Endodermal cell (in vitro differentiated cells): ENCODE measurements at regions not wholly inside any gene's neighbourhood (a gene's known extent, or its start where the extent isn't known, plus 50 kb on each side); places are given as distances from the start of the nearest gene placed in this dataset.
A peak's percentile ranks its signal among the peaks of the same experiment; 100 is the strongest.

Experiments used
- DNase-seq: peaks from one replicate; pipeline ENCODE4 v3.0.0-alpha.2; 2017
- H3K27ac ChIP-seq: 2 replicates; pipeline ENCODE4 v1.5.1; 2013; ENCODE audit warnings: mild to moderate bottlenecking, low read depth, low read length, moderate library complexity
- H3K27me3 ChIP-seq: 2 replicates; pipeline ENCODE4 v1.6.1; 2013; ENCODE audit warnings: mild to moderate bottlenecking, low read length, moderate library complexity; ENCODE audit not compliant: insufficient read depth, control insufficient read depth, poor library complexity, severe bottlenecking
- H3K36me3 ChIP-seq: 2 replicates; pipeline ENCODE4 v1.7.0; 2013; ENCODE audit warnings: mild to moderate bottlenecking, low read length, moderate library complexity; ENCODE audit not compliant: control insufficient read depth, insufficient read depth
- H3K4me1 ChIP-seq: one replicate; pipeline ENCODE4 v1.7.0; 2013; ENCODE audit warnings: low read length; ENCODE audit not compliant: control insufficient read depth, insufficient read depth
- H3K4me3 ChIP-seq: 2 replicates; pipeline ENCODE4 v1.5.1; 2013; ENCODE audit warnings: mild to moderate bottlenecking, low read length, moderate library complexity
- H3K9ac ChIP-seq: 2 replicates; pipeline ENCODE4 v1.6.1; 2013; ENCODE audit warnings: mild to moderate bottlenecking, low read length, moderate library complexity; ENCODE audit not compliant: poor library complexity, severe bottlenecking; ENCODE audit errors: extremely low read depth
- H3K9me3 ChIP-seq: 2 replicates; pipeline ENCODE4 v1.6.1; 2013; ENCODE audit warnings: mild to moderate bottlenecking, low read length, moderate library complexity; ENCODE audit not compliant: control insufficient read depth
- H3K27ac Mint-ChIP-seq: 2 replicates; pipeline ENCODE4 v1.8.0; 2020; ENCODE audit warnings: mixed read lengths
- H3K27me3 Mint-ChIP-seq: 2 replicates; pipeline ENCODE4 v1.8.0; 2021; ENCODE audit warnings: mild to moderate bottlenecking, mixed read lengths; ENCODE audit not compliant: insufficient read depth
- H3K36me3 Mint-ChIP-seq: 2 replicates; pipeline ENCODE4 v1.8.0; 2020; ENCODE audit warnings: low read depth, mixed read lengths
- H3K4me1 Mint-ChIP-seq: 2 replicates; pipeline ENCODE4 v1.8.0; 2020; ENCODE audit warnings: mixed read lengths
- H3K4me3 Mint-ChIP-seq: 2 replicates; pipeline ENCODE4 v1.8.0; 2020; ENCODE audit warnings: mild to moderate bottlenecking, moderate library complexity, mixed read lengths
- H3K9me3 Mint-ChIP-seq: 2 replicates; pipeline ENCODE4 v1.8.0; 2020; ENCODE audit warnings: mild to moderate bottlenecking, mixed read lengths
- WGBS, 2 experiments: methylation state at CpG; one replicate each; pipeline versions ENCODE4 v1.1.5 to v1.1.7; 2013; ENCODE audit warnings: missing lambda C conversion rate in 2 of 2, mixed read lengths in 1 of 2; ENCODE audit not compliant: insufficient coverage in 1 of 2, insufficient read length in 1 of 2; 5-methylcytosine and 5-hydroxymethylcytosine counted together
- TF ChIP-seq, protein P1 (sequence below): fragments of 200-600 bp; sonication (generic); conservative IDR thresholded peaks from 2 replicates; pipeline ENCODE4 v1.5.0; 2021; ENCODE audit warnings: antibody characterized with exemption, mild to moderate bottlenecking

DNA sequence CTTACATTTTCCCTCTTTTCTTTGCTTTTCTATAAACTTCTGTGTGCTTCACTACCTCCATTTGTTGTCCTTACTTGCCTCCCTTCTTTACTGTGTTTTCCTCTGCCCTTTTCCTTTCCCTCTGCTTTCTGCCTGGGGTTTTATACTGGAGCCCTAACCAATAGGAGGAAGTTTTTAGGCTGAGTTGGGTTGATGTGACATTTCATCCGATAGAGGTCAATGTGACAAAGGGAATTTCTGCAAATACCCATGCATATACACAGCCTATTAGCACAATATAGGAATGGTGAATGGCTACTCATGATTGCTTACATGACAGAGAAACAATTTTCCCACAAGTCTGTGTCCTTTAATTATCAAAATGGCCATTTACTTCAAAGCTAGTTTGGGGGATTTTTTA is 153.0 kb upstream of the ARPP21 start:
- Mint-ChIP-seq H3K9me3 (peaks cover 16% of the 10 kb centered on the region), H3K4me3 (no peak overlapping the region), H3K27me3 (no peaks in the 10 kb centered on the region), H3K4me1 (peaks cover 14% of the 10 kb centered on the region), H3K36me3 (no peaks in the 10 kb centered on the region), H3K27ac (no peak overlapping the region)
- no peak for DNase-seq
- TF ChIP-seq, protein P1, sequence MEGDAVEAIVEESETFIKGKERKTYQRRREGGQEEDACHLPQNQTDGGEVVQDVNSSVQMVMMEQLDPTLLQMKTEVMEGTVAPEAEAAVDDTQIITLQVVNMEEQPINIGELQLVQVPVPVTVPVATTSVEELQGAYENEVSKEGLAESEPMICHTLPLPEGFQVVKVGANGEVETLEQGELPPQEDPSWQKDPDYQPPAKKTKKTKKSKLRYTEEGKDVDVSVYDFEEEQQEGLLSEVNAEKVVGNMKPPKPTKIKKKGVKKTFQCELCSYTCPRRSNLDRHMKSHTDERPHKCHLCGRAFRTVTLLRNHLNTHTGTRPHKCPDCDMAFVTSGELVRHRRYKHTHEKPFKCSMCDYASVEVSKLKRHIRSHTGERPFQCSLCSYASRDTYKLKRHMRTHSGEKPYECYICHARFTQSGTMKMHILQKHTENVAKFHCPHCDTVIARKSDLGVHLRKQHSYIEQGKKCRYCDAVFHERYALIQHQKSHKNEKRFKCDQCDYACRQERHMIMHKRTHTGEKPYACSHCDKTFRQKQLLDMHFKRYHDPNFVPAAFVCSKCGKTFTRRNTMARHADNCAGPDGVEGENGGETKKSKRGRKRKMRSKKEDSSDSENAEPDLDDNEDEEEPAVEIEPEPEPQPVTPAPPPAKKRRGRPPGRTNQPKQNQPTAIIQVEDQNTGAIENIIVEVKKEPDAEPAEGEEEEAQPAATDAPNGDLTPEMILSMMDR, result peak; percentile 11
- no CpG with 5 or more reads among the region's 1 CpG for WGBS, 2 experiments
- Histone ChIP-seq H3K4me1 (peaks cover 2% of the 10 kb centered on the region), H3K9ac (no peak overlapping the region), H3K36me3 (no peaks in the 10 kb centered on the region), H3K9me3 (no peaks in the 10 kb centered on the region), H3K27me3 (no peaks in the 10 kb centered on the region), H3K27ac (no peak overlapping the region), H3K4me3 (no peak overlapping the region)

GRCh38 chr3:35487376-35487775 is 151.9 kb upstream of the ARPP21 start:
- no peak overlapping the region for H3K4me3 ChIP-seq
- no peaks in the 10 kb centered on the region for H3K36me3 ChIP-seq
- DNase-seq, result no peak
- H3K4me3 Mint-ChIP-seq, result no peak overlapping the region
- peaks cover 11% of the 10 kb centered on the region for H3K4me1 Mint-ChIP-seq
- no peaks in the 10 kb centered on the region for H3K27me3 Mint-ChIP-seq
- H3K36me3 Mint-ChIP-seq, result no peaks in the 10 kb centered on the region
- no peak overlapping the region for H3K9ac ChIP-seq
- H3K4me1 ChIP-seq, result peaks cover 2% of the 10 kb centered on the region
- H3K27ac ChIP-seq, result no peak overlapping the region
- 95 to 100% methylated on average over 1 to 2 of the region's 2 CpGs for WGBS, 2 experiments
- H3K9me3 ChIP-seq, result no peaks in the 10 kb centered on the region
- H3K27ac Mint-ChIP-seq, result no peak overlapping the region
- TF ChIP-seq, protein P1, result no peak
- peaks cover 7% of the 10 kb centered on the region for H3K9me3 Mint-ChIP-seq
- H3K27me3 ChIP-seq, result no peaks in the 10 kb centered on the region

DNA sequence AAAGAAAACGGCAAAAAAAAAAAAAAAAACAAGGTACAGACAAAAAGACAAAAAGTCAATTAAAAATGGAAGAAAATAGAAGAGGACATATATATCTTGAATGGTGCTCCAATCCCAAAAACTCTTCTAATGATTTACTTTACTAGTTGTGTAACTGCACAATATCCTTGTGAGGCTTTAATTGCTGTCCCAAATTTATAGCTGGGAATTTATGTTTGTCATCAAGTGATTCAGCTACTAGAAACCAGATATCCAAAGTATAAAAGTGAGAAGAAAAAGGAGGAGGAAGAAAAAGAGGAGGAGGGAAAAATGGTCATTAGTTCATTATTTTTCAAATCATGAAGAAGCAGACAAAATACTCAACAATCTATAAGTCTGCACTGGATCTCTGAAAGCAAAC is 150.8 kb upstream of the ARPP21 start:
- Histone ChIP-seq H3K27ac (no peak overlapping the region), H3K9ac (no peak overlapping the region), H3K4me3 (no peak overlapping the region), H3K36me3 (no peaks in the 10 kb centered on the region), H3K27me3 (no peaks in the 10 kb centered on the region), H3K9me3 (no peaks in the 10 kb centered on the region), H3K4me1 (no peaks in the 10 kb centered on the region)
- DNase-seq, result no peak
- Mint-ChIP-seq H3K27me3 (peaks cover 3% of the 10 kb centered on the region), H3K9me3 (no peaks in the 10 kb centered on the region), H3K36me3 (no peaks in the 10 kb centered on the region), H3K4me3 (no peak overlapping the region), H3K27ac (no peak overlapping the region), H3K4me1 (peaks cover 3% of the 10 kb centered on the region)
- WGBS, 2 experiments, result 80 to 91% methylated on average over 1 of the region's 1 CpG
- TF ChIP-seq, protein P1, result no peak
